NCI-H748 treated with DMSO at 0.1 percent for 48 hours (cell line): ENCODE measurements at regions not wholly inside any gene's neighbourhood (a gene's known extent, or its start where the extent isn't known, plus 50 kb on each side); places are given as distances from the start of the nearest gene placed in this dataset.
"Not testable (repeated sequence)": the region's sequence is repeated elsewhere in the genome, so short reads cannot be mapped to it uniquely, and the experiment has no call there.

ENCODE experiments used
- DNase-seq: peaks from one replicate; lab custom pipeline; 2025; lab: John Stamatoyannopoulos, UW

GRCh38 chr3:22386107-22386506 is 635.1 kb upstream of the ZNF385D start:
- DNase-seq: no peak

- no peak for DNase-seq
These were observed 641.3 kb upstream of the ZNF385D start for GRCh38 chr3:22392286-22392685.

- DNase-seq: no peak
These were observed 641.8 kb upstream of the ZNF385D start for GRCh38 chr3:22392859-22393258.

- no peak for DNase-seq
These were observed 648.6 kb upstream of the ZNF385D start for GRCh38 chr3:22399566-22399965.

- no peak for DNase-seq
These were observed 650.5 kb upstream of the ZNF385D start for GRCh38 chr3:22401499-22401898.

GRCh38 chr3:22414239-22414638 is 663.2 kb upstream of the ZNF385D start:
- DNase-seq: no peak

GRCh38 chr3:22416838-22417446 is 665.9 kb upstream of the ZNF385D start:
- not testable (repeated sequence) for DNase-seq

GRCh38 chr3:22419261-22419660 is 668.3 kb upstream of the ZNF385D start:
- DNase-seq: no peak

GRCh38 chr3:22421589-22421988 is 670.6 kb upstream of the ZNF385D start:
- DNase-seq: no peak

GRCh38 chr3:22431334-22431733 is 680.3 kb upstream of the ZNF385D start:
- no peak for DNase-seq

- no peak for DNase-seq
These were observed 688.6 kb upstream of the ZNF385D start for GRCh38 chr3:22439626-22440025.

GRCh38 chr3:22441711-22442110 is 690.7 kb upstream of the ZNF385D start:
- DNase-seq: no peak

- DNase-seq: no peak
These were observed 692.7 kb upstream of the ZNF385D start for GRCh38 chr3:22443571-22444233.

- not testable (repeated sequence) for DNase-seq
These were observed 694.3 kb upstream of the ZNF385D start for GRCh38 chr3:22445336-22445735.

- DNase-seq: no peak
These were observed 699.9 kb upstream of the ZNF385D start for GRCh38 chr3:22450786-22451400.

- DNase-seq: no peak
These were observed 700.5 kb upstream of the ZNF385D start for GRCh38 chr3:22451501-22451900.

- no peak for DNase-seq
These were observed 703.0 kb upstream of the ZNF385D start for GRCh38 chr3:22453906-22454535.

- DNase-seq: no peak
These were observed 719.0 kb upstream of the ZNF385D start for GRCh38 chr3:22469995-22470394.

GRCh38 chr3:22471557-22471956 is 720.5 kb upstream of the ZNF385D start:
- DNase-seq: no peak

- no peak for DNase-seq
These were observed 723.9 kb upstream of the ZNF385D start for GRCh38 chr3:22474706-22475445.

GRCh38 chr3:22475665-22476240 is 724.7 kb upstream of the ZNF385D start:
- DNase-seq: no peak

- no peak for DNase-seq
These were observed 726.0 kb upstream of the ZNF385D start for GRCh38 chr3:22476976-22477375.
